Omental fat pad (tissue), 3 donors: ENCODE measurements at regions not wholly inside any gene's neighbourhood (a gene's known extent, or its start where the extent isn't known, plus 50 kb on each side); places are given as distances from the start of the nearest gene placed in this dataset.

Experiments
- ATAC-seq: fragments of 150-250 bp; one replicate; pipeline ENCODE4 v1.9.1; 2016; ENCODE audit warnings: mild to moderate bottlenecking, moderate library complexity; ENCODE audit not compliant: low FRiP score
- DNase-seq: peaks from one replicate; pipeline ENCODE4 v3.0.0-alpha.2; 2019; ENCODE audit warnings: low spot score
- TF ChIP-seq, protein P1 (sequence below), 3 donors: fragments of 450-650 bp; IDR thresholded peaks; one replicate each; pipeline ENCODE4 v1.5.1; 2016 to 2017; ENCODE audit warnings: antibody characterized with exemption in 3 of 3, mild to moderate bottlenecking in 3 of 3, moderate library complexity in 2 of 3

- no peak for ATAC-seq
- DNase-seq, result no peak
- TF ChIP-seq, protein P1, sequence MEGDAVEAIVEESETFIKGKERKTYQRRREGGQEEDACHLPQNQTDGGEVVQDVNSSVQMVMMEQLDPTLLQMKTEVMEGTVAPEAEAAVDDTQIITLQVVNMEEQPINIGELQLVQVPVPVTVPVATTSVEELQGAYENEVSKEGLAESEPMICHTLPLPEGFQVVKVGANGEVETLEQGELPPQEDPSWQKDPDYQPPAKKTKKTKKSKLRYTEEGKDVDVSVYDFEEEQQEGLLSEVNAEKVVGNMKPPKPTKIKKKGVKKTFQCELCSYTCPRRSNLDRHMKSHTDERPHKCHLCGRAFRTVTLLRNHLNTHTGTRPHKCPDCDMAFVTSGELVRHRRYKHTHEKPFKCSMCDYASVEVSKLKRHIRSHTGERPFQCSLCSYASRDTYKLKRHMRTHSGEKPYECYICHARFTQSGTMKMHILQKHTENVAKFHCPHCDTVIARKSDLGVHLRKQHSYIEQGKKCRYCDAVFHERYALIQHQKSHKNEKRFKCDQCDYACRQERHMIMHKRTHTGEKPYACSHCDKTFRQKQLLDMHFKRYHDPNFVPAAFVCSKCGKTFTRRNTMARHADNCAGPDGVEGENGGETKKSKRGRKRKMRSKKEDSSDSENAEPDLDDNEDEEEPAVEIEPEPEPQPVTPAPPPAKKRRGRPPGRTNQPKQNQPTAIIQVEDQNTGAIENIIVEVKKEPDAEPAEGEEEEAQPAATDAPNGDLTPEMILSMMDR (IDR thresholded peaks at IDR 0.05), result no peak
Measured at GRCh38 chr11:24093375-24093774, 403.5 kb upstream of the LUZP2 start.

DNA sequence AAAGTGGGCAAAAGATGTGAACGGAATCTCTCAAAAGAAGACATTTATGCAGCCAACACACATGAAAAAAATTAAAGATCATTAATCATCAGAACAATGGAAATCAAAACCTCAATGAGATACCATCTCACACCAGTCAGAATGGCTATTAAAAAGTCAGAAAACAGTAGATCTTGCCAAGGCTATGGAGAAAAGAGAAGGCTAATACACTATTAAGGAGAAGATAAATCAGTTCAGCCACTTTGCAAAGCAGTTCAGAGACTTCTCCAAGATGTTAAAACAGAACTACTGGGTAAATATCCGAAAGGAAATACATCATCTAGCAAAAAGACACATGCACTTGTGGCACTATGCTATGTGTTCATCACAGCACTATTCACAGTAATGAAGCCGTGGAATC is 388.2 kb upstream of the LUZP2 start:
- ATAC-seq (no peak), DNase-seq (no peak)
- TF ChIP-seq, protein P1 (IDR thresholded peaks at IDR 0.05), result no peak

- no peak for ATAC-seq
- DNase-seq, result no peak
- TF ChIP-seq, protein P1 (IDR thresholded peaks at IDR 0.05), result no peak
Measured at GRCh38 chr11:24122291-24122690, 374.6 kb upstream of the LUZP2 start.

GRCh38 chr11:24124876-24125275 is 372.0 kb upstream of the LUZP2 start:
- no peak for DNase-seq
- TF ChIP-seq, protein P1 (IDR thresholded peaks at IDR 0.05), result no peak
- no peak for ATAC-seq

DNA sequence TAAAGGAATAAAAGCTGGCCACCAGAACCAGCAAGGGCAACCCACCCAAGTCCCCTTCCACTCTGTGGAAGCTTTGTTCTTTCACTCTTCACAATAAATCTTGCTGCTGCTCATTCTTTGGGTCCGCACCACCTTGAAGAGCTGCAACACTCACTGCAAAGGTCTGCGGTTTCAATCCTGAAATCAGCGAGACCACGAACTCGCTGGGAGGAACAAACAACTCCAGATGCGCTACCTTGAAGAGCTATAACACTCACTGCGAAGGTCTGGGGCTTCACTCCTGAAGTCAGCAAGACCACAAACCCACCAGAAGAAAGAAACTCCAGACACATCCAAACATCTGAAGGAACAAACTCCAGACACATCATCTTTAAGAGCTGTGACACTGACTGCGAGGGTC is 365.2 kb upstream of the LUZP2 start:
- DNase-seq (no peak), ATAC-seq (no peak)
- TF ChIP-seq, protein P1 (IDR thresholded peaks at IDR 0.05), result no peak

DNA sequence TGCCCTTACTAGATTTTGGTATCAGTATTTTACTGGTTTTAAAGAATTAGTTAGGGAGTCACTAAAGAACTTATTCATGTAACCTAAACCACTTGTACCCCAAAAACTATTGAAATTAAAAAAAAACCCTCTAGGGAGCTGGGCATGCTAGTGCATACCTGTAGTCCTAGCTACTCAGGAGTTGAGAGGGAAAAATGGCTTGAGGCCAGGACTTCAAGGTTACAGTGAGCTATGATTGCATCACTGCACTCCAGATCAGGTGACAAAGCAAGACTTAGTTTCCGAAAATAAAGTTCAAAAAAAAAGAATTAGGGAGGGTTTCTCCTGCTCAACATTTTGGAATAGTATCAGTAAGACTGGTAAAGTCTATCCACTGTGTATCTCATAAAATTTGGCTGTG is 364.4 kb upstream of the LUZP2 start:
- DNase-seq, result no peak
- ATAC-seq, result no peak
- TF ChIP-seq, protein P1 (IDR thresholded peaks at IDR 0.05), result no peak

DNA sequence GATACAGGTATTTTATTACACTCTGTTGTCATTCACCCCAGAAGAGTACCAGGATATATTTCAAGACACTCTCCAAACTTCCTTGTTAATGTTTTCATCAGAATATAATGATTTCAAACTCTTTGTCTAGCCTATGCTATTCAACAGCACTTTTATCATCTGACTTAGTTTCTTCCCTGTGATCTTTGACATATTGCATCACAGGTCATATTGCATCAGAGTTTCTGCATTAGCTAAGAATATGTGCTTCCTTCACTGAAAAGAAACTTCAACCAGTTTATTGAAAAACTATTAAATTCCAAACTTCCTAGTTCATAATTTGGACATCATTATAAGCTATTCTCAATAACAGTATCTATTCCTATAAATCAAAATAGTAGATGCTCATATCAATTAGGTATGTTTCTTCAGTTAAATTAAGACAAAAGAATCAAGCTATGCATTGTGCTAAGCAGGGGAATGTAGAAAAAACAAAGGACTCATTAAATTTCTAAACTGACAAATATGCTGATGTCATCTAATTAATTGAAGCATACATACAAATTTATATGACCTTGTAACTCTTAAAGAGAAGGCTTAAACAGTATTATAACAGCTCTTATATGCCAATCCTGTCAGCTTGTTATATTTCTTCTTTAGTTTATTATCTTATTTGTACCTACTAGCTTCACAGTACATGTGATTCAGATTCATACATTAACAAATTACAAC is 361.8 kb upstream of the LUZP2 start:
- DNase-seq, result no peak
- TF ChIP-seq, protein P1 (IDR thresholded peaks at IDR 0.05), result no peak
- ATAC-seq, result no peak
